ENCODE measurements at regions not wholly inside any gene's neighbourhood (a gene's known extent, or its start where the extent isn't known, plus 50 kb on each side); places are given as distances from the start of the nearest gene placed in this dataset.

DNA sequence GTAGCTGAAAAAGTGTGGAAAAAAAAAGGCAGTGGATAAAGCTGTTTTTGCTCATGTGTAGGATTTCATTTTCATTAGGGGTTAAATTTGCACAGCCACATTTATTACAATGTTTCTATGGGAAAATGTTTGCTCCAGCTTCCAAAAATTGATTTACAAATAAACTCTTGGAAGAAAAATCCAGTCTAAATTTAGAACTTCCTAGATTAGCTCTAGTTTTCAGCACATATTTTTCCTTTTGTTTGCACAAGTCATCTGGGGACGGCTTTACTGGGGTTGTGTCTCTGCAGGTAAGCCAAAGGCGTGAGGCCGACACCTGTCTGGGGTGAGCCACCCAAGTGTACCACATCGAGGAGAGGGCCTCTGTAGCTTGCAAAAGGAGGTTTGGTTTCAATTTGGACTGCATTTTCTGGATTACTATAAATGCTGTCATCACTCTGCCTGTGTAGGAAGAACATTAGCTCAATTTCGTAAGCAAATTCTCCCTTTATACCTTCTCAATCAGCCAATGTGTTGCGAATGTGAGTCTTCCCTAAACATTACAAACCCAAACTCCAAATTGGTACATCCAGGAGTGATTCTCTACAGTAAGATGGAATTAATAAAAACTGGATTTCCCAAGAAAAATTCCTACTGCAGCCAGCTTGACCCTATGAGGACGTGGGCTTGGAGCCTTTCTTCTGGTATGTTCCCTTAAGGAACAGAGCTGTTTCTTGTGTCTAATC lies 89.5 kb upstream of the ZNF438 start:
- CTCF ChIA-PET, result no interaction called here
- Histone ChIP-seq H3K9me3 (ENCODE audit: insufficient read depth, low read depth) (no peaks in the 10 kb centered on the region), H3K36me3 (ENCODE audit: low read depth) (no peaks in the 10 kb centered on the region), H3K4me1 (replicated peaks; ENCODE audit: insufficient read depth) (no peaks in the 10 kb centered on the region), H3K79me2 (ENCODE audit: low read depth) (no peaks in the 10 kb centered on the region), H2AFZ (no peak overlapping the region; the same call in 1 of the 2 replicates), H3K4me3 (no peak overlapping the region), H3K4me2 (no peak overlapping the region), H3K27ac (no peak overlapping the region), H3F3A (ENCODE audit: insufficient read depth, low read depth) (no peaks in the 10 kb centered on the region), H3K9me2 (ENCODE audit: insufficient read depth) (no peaks in the 10 kb centered on the region), H4K20me1 (ENCODE audit: insufficient read depth) (no peaks in the 10 kb centered on the region), H3K27me3 (ENCODE audit: insufficient read depth, low read depth) (no peaks in the 10 kb centered on the region)
- no peak for DNase-seq
- POLR2A ChIA-PET (ENCODE audit: unreplicated experiment), result interaction anchor here (0.6 kb wide), 1 partner anchor 537 kb away, joined by 3 read pairs; no protein-coding TSS in a partner anchor
- TF ChIP-seq, protein P1, sequence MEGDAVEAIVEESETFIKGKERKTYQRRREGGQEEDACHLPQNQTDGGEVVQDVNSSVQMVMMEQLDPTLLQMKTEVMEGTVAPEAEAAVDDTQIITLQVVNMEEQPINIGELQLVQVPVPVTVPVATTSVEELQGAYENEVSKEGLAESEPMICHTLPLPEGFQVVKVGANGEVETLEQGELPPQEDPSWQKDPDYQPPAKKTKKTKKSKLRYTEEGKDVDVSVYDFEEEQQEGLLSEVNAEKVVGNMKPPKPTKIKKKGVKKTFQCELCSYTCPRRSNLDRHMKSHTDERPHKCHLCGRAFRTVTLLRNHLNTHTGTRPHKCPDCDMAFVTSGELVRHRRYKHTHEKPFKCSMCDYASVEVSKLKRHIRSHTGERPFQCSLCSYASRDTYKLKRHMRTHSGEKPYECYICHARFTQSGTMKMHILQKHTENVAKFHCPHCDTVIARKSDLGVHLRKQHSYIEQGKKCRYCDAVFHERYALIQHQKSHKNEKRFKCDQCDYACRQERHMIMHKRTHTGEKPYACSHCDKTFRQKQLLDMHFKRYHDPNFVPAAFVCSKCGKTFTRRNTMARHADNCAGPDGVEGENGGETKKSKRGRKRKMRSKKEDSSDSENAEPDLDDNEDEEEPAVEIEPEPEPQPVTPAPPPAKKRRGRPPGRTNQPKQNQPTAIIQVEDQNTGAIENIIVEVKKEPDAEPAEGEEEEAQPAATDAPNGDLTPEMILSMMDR (conservative IDR thresholded peaks at IDR 0.05), result no peak
- TF ChIP-seq EZH2 (IDR thresholded peaks at IDR 0.05; ENCODE audit: low read depth), result no peak
- intact Hi-C loops (cut with micrococcal nuclease; ENCODE audit: unreplicated experiment), result no loop called here
- no TSS peak for BruUV-seq (replicated peaks)

DNA sequence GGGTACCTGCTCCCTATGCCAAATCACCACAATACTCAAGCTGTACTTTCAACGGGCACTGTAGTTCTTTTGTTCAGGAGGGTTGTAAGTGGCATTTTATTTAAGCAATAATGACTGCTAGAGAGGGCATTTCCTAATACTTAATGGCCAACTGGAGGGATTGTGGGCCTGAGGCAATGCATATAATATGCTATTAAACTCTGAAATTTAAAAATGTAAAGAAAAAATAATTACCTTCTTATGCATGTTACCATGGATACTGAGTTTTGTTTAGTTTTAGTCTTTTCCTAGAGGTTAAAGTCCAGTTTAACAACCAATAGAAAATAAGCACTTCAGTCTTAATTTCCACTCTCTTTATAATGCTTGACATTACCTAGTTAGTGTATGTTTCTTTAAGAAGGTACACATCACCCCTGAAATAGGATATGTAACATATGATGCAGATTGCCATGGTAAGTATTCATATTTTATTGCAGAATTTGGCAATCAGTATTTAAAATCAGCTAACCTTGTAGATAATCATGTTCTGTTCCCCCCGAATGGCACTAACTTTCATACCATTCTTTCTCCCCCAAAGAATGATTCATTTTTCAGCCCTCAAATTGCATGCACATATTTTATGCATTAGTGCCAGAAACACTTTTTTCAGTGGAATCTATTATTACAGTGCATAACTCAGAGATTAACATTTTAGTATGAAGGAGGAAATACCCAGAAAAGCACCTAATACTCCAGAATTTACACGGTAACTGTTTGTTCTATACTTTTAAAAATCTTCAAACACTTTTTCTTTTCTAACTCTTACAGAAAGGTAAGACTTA lies 90.3 kb upstream of the ZNF438 start:
- no peak overlapping the region for H3K4me3 ChIP-seq
- H4K20me1 ChIP-seq (ENCODE audit: insufficient read depth), result no peaks in the 10 kb centered on the region
- H3K27me3 ChIP-seq (ENCODE audit: insufficient read depth, low read depth), result no peaks in the 10 kb centered on the region
- ChIA-PET CTCF (no interaction called here), POLR2A (ENCODE audit: unreplicated experiment) (no interaction called here)
- H3K36me3 ChIP-seq (ENCODE audit: low read depth), result no peaks in the 10 kb centered on the region
- no peak overlapping the region for H3K27ac ChIP-seq
- no peak overlapping the region for H3K4me2 ChIP-seq
- TF ChIP-seq EZH2 (IDR thresholded peaks at IDR 0.05; ENCODE audit: low read depth), result no peak
- TF ChIP-seq, protein P1 (conservative IDR thresholded peaks at IDR 0.05), result no peak
- no peaks in the 10 kb centered on the region for H3K9me2 ChIP-seq (ENCODE audit: insufficient read depth)
- no peak overlapping the region for H2AFZ ChIP-seq
- no peaks in the 10 kb centered on the region for H3K9me3 ChIP-seq (ENCODE audit: insufficient read depth, low read depth)
- no TSS peak for BruUV-seq (replicated peaks)
- intact Hi-C loops (cut with micrococcal nuclease; ENCODE audit: unreplicated experiment), result no loop called here
- no peak for DNase-seq
- H3F3A ChIP-seq (ENCODE audit: insufficient read depth, low read depth), result no peaks in the 10 kb centered on the region
- H3K79me2 ChIP-seq (ENCODE audit: low read depth), result no peaks in the 10 kb centered on the region
- H3K4me1 ChIP-seq (replicated peaks; ENCODE audit: insufficient read depth), result no peaks in the 10 kb centered on the region

DNA sequence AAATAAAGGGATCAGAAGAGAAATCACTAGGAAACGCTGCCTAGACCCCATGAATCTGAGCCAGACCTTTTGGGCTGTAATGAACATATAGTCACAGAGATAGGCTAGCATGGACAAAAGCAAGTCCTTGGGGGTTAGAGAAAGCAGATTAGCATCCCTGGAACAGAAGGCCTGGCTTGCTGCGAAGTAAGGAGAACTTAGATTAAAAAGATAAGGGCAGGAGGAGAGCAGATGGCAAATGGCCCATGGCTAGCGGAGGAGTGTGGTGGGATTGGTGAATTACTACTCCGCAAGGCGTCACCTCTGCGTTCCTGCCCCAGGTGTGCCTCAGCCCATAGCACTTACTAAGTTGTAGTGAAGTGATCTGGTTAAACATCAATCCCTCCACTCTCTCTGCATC lies 92.3 kb upstream of the ZNF438 start:
- no peak overlapping the region for H3K4me3 ChIP-seq
- no peak for DNase-seq
- no peaks in the 10 kb centered on the region for H3K27me3 ChIP-seq (ENCODE audit: insufficient read depth, low read depth)
- CTCF ChIA-PET, result no interaction called here
- intact Hi-C loops (cut with micrococcal nuclease; ENCODE audit: unreplicated experiment), result no loop called here
- no peaks in the 10 kb centered on the region for H3K9me3 ChIP-seq (ENCODE audit: insufficient read depth, low read depth)
- H3K36me3 ChIP-seq (ENCODE audit: low read depth), result no peaks in the 10 kb centered on the region
- H4K20me1 ChIP-seq (ENCODE audit: insufficient read depth), result no peaks in the 10 kb centered on the region
- H3K4me2 ChIP-seq, result no peak overlapping the region
- H2AFZ ChIP-seq, result no peak overlapping the region
- BruUV-seq (replicated peaks), result no TSS peak
- no peak overlapping the region for H3K27ac ChIP-seq
- no peaks in the 10 kb centered on the region for H3K79me2 ChIP-seq (ENCODE audit: low read depth)
- POLR2A ChIA-PET (ENCODE audit: unreplicated experiment), result no interaction called here
- no peaks in the 10 kb centered on the region for H3F3A ChIP-seq (ENCODE audit: insufficient read depth, low read depth)
- TF ChIP-seq, protein P1 (conservative IDR thresholded peaks at IDR 0.05), result no peak
- TF ChIP-seq EZH2 (IDR thresholded peaks at IDR 0.05; ENCODE audit: low read depth), result no peak
- H3K9me2 ChIP-seq (ENCODE audit: insufficient read depth), result no peaks in the 10 kb centered on the region
- peaks cover 2% of the 10 kb centered on the region; the same call in 1 of the 2 replicates for H3K4me1 ChIP-seq (replicated peaks; ENCODE audit: insufficient read depth)

All from PC-9 (cell line).